H1 (cell line): ENCODE measurements at regions not wholly inside any gene's neighbourhood (a gene's known extent, or its start where the extent isn't known, plus 50 kb on each side); places are given as distances from the start of the nearest gene placed in this dataset.

Source experiments
- BACH1 ChIP-seq: IDR thresholded peaks from 2 replicates; pipeline ENCODE4 v1.6.1; 2012; ENCODE audit warnings: low read length, improper control_type of control experiment
- CBX5 ChIP-seq: fragments of 300-800, 300-1000 bp; sonication (generic); IDR thresholded peaks from 2 replicates; pipeline ENCODE4 v1.7.1; 2016; ENCODE audit warnings: antibody characterized with exemption, low read length, low read depth
- CTBP2 ChIP-seq: IDR thresholded peaks from 2 replicates; pipeline ENCODE4 v1.7.0; 2011; ENCODE audit warnings: borderline replicate concordance, mild to moderate bottlenecking, moderate library complexity, mixed read lengths, low read length; ENCODE audit not compliant: insufficient read depth, insufficient read length
- HDAC2 ChIP-seq, 2 experiments: fragments of 300-600 bp in 1 of 2; sonication (generic) in 1 of 2; IDR thresholded peaks; 2 replicates each; pipeline ENCODE4 v1.6.1; 2011 to 2012; ENCODE audit warnings: low read depth in 2 of 2, low read length in 2 of 2, mild to moderate bottlenecking in 2 of 2, moderate library complexity in 2 of 2, borderline replicate concordance in 1 of 2, inconsistent platforms in 1 of 2
- KDM1A ChIP-seq: fragments of 200-600, 300-600 bp; sonication (generic); IDR thresholded peaks from 2 replicates; pipeline ENCODE4 v1.7.1; 2016; ENCODE audit warnings: mild to moderate bottlenecking, low read length, borderline replicate concordance
- NRF1 ChIP-seq: IDR thresholded peaks from 2 replicates; pipeline ENCODE4 v1.6.1; 2011; ENCODE audit warnings: mild to moderate bottlenecking, low read depth, low read length, improper control_type of control experiment

GRCh38 chr7:3094701-3095445, 51.2 kb upstream of the CARD11 start (continued):
- TF ChIP-seq CTBP2 (no peak), HDAC2 (IDR thresholded peaks at IDR 0.05; ENCODE audit: borderline replicate concordance in 1 of 2, low read depth in 2 of 2, low read length in 2 of 2) (no peak), CBX5 (no peak), NRF1 (no peak), BACH1 (no peak), KDM1A (no peak)
